SK-N-SH (cell line): ENCODE measurements at regions not wholly inside any gene's neighbourhood (a gene's known extent, or its start where the extent isn't known, plus 50 kb on each side); places are given as distances from the start of the nearest gene placed in this dataset.

Experiments
- CHD2 ChIP-seq: fragments of 150-350 bp; IDR thresholded peaks from 2 replicates; pipeline ENCODE4 v1.6.1; 2018; ENCODE audit warnings: low read length; ENCODE audit not compliant: partially characterized antibody
- CTCF ChIP-seq: fragments of 200-600 bp; sonication (generic); IDR thresholded peaks from 2 replicates; pipeline ENCODE4 v1.6.1; 2017; ENCODE audit warnings: antibody characterized with exemption, mild to moderate bottlenecking, moderate library complexity
- GABPA ChIP-seq: IDR thresholded peaks from 2 replicates; pipeline ENCODE4 v1.4.0; 2012; ENCODE audit warnings: low read depth, mild to moderate bottlenecking
- GATA2 ChIP-seq: sonication (generic); formaldehyde crosslinking; IDR thresholded peaks from 2 replicates; pipeline ENCODE4 v1.5.0; 2020; ENCODE audit warnings: mild to moderate bottlenecking, missing genetic modification reagents
- JUND ChIP-seq: IDR thresholded peaks from 2 replicates; pipeline ENCODE4 v1.4.0; 2012
- RAD21 ChIP-seq: IDR thresholded peaks from 2 replicates; pipeline ENCODE4 v1.6.1; 2012; ENCODE audit warnings: mild to moderate bottlenecking, low read length
- REST ChIP-seq: IDR thresholded peaks from 2 replicates; pipeline ENCODE4 v1.6.1; 2012; ENCODE audit warnings: mild to moderate bottlenecking, low read depth, low read length, moderate library complexity
- RFX5 ChIP-seq: IDR thresholded peaks from 2 replicates; pipeline ENCODE4 v1.6.1; 2012; ENCODE audit warnings: mild to moderate bottlenecking, improper control_type of control experiment, low read length
- SMC3 ChIP-seq: IDR thresholded peaks from 2 replicates; pipeline ENCODE4 v1.6.1; 2012; ENCODE audit warnings: low read depth, low read length, improper control_type of control experiment
- TAF1 ChIP-seq: IDR thresholded peaks from 2 replicates; pipeline ENCODE4 v1.6.1; 2012; ENCODE audit warnings: low read depth, mild to moderate bottlenecking, low read length, moderate library complexity, borderline replicate concordance
- USF2 ChIP-seq: fragments of 150-350 bp; IDR thresholded peaks from 2 replicates; pipeline ENCODE4 v1.6.1; 2017; ENCODE audit warnings: antibody characterized with exemption, low read length, low read depth, borderline replicate concordance

- TF ChIP-seq RAD21 (no peak), GABPA (no peak), JUND (no peak), RFX5 (no peak), CTCF (no peak), SMC3 (no peak), USF2 (no peak), TAF1 (no peak), REST (no peak), GATA2 (no peak), CHD2 (no peak)
These were observed 597.1 kb downstream of the ACTL7B start for GRCh38 chr9:108258640-108259039.
